Left colon (tissue), 2 donors: ENCODE measurements at regions not wholly inside any gene's neighbourhood (a gene's known extent, or its start where the extent isn't known, plus 50 kb on each side); places are given as distances from the start of the nearest gene placed in this dataset.
"Not testable (repeated sequence)": the region's sequence is repeated elsewhere in the genome, so short reads cannot be mapped to it uniquely, and the experiment has no call there.

Source experiments
- ATAC-seq: fragments of 200-7000 bp; cut with Tn5 transposase; one replicate; pipeline ENCODE4 v1.9.1; 2020; ENCODE audit warnings: mild to moderate bottlenecking, moderate library complexity
- DNase-seq, 2 donors: peaks; one replicate each; pipeline ENCODE4 v3.0.0-alpha.2; 2020
- intact Hi-C, 2 donors: fragments of 100-400 bp; cut with DNase I in 1 of 2; cut with micrococcal nuclease in 1 of 2; formaldehyde crosslinking; loops; one replicate each; pipeline versions ENCODE4 v1.11.2 to v1.14.0; 2022; cut with DNase I, micrococcal nuclease
- donor health status: DM: no; HTN: no; CAD: no.
- donor health status: DM: yes; HTN: yes; CAD: no.

DNA sequence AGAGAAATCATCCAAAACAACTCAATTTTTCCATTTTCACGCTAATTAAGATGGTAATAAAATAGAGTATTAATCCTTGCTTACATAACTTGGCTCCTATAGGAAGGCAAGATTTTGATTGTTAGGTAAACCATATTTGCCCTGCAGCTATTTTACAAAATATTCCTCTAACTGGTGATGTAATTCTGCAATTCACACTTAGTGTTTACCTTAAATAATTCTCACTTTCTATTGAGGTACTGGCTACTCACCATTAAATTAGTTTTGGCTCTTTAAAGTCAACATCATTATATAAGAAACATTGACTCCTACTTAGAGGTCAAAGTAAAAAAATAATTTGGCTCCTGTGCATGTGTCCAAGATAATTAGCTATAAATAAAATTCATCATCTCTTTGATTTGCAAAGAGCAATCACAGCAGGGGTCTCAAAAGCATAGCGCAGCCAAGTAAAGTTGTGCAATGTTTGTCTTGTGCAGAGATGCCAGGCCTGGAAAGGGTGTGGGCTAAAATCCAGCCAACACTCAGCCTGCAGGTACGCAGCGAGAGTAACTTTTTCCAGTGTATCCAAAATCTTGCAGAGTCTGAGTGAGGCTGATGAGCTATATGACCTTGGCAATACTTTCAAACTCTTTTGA, 501.2 kb downstream of the MMUT start:
- ATAC-seq (no peak), DNase-seq (no peak)
- intact Hi-C loops, result no loop called here

- intact Hi-C loops, result no loop called here
- no peak for DNase-seq
- no peak for ATAC-seq
Observed at GRCh38 chr6:48959251-48960060, 503.6 kb downstream of the MMUT start.

DNA sequence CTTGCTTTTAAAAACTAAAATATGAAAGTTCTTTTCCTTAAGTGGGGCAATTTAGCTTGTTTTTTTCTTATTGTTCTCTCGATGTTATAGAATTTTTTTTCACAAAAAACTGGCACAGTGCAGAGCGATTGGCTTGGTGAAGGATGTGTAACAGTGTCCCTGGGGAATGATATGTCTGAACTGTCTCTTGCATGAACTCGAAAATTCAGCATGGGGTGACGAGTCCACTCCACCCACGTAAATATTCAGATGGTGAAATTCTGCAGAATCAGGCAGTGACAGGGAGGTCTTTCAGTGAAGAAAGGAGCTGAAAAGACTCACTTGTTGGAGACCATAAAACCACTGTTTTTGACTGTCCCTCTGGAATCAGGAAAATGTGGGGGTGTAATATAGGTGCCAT, 505.3 kb downstream of the MMUT start:
- ATAC-seq (no peak), DNase-seq (no peak)
- intact Hi-C loops, result no loop called here

GRCh38 chr6:48951917-48952316, 511.1 kb downstream of the MMUT start:
- intact Hi-C loops, result no loop called here
- ATAC-seq, result no peak
- no peak for DNase-seq

DNA sequence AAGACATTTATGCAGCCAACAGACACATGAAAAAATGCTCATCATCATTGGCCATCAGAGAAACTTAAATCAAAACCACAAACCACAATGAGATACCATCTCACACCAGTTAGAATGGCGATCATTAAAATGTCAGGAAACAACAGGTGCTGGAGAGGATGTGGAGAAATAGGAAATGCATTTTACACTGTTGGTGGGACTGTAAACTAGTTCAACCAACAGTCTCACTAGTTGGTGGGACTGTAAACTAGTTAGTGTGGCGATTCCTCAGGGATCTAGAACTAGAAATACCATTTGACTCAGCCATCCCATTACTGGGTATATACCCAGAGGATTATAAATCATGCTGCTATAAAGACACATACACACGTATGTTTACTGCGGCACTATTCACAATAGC, 518.8 kb downstream of the MMUT start:
- intact Hi-C loops, DNase-seq: not testable (repeated sequence)

DNA sequence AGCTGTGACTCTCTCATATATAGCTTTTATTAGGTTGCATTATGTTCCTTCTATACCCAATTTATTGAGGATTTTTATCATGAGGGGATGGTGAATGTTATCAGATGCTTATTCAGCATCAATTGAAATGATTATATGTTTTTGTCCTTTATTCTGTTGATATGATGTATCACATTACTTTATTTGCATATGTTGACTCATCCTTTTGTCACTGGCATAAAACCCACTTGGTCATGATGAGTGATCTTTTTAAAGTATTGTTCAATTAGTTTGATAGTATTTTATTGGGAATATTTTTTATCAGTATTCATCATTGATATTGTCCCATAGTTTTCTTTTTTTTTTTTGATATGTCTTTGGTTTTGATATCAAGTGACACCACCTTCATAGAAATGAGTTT, 529.9 kb downstream of the MMUT start:
- no peak for DNase-seq
- intact Hi-C loops, result no loop called here
- ATAC-seq, result no peak

More for the DNA sequence above, 518.8 kb downstream of the MMUT start:
- not testable (repeated sequence) for ATAC-seq

DNA sequence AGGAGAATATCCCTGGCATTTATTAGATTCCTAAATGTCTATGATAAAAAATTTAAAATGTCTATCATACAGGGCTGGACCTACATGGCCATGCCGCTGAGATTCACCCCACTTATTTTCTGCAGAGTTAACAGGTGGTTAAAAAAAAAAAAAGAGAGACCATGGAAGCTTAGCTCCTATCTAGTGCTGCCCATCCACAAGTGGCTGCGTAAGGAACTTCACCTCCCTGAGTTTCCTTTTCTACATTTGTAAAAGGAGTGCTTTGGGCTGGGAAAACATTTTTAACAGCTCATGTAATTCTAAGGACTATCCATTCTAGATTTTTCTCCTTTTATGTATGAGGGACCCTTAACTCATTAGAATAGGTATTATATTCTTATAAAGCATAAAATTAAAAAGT, 534.1 kb downstream of the MMUT start:
- ATAC-seq (no peak), DNase-seq (no peak)
- intact Hi-C loops, result no loop called here

- ATAC-seq, result no peak
- no peak for DNase-seq
- intact Hi-C loops, result no loop called here
Observed at GRCh38 chr6:48922837-48923236, 540.2 kb downstream of the MMUT start.

GRCh38 chr6:48919555-48919954, 543.5 kb downstream of the MMUT start:
- no peak for DNase-seq
- no peak for ATAC-seq
- intact Hi-C loops, result no loop called here

- ATAC-seq (no peak), DNase-seq (no peak)
- intact Hi-C loops, result no loop called here
Observed at GRCh38 chr6:48917233-48917632, 545.8 kb downstream of the MMUT start.

DNA sequence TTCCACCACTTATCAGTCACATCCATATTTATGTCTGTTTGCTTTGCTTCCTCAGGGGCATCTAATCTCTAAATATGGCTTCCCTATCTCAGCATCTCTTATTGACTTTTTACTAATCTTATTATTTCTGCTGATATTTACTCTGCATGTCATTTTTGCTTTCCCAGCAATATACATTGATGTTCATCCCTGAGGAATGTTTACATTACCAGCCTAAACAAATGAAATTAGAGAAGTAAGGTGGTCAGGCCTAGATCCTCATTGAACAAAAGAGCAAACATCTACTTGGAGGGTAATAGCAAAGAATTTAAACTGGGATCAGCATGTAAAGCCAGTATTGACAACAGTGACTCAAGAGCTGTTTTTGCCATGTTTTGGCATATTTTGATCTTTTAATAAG, 546.4 kb downstream of the MMUT start:
- DNase-seq, result no peak
- no peak for ATAC-seq
- intact Hi-C loops, result no loop called here

- intact Hi-C loops, result no loop called here
- DNase-seq (no peak), ATAC-seq (no peak)
Observed at GRCh38 chr6:48915591-48915990, 547.5 kb downstream of the MMUT start.

DNA sequence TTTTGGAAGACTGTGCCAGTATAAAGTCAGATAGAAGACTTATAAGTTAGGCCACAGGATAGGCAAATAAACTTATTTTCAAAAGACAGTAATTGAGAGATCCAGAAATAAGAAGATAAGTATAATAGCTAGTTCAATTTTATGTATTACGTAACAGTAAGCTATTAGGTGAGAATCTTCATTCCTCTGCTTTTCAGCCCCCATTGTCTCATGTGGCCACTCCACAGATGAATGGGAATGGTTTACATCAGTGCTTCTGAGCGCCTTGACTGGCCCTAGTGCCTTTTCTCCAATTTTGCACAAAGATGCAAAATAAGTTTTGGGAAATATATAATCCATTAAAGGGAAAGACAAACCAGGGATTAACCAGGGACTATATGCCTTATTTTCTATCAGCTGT, 550.5 kb downstream of the MMUT start:
- ATAC-seq (no peak), DNase-seq (no peak)
- intact Hi-C loops, result no loop called here

- intact Hi-C loops, result no loop called here
- DNase-seq (no peak), ATAC-seq (no peak)
Observed at GRCh38 chr6:48904809-48905208, 558.2 kb downstream of the MMUT start.

DNA sequence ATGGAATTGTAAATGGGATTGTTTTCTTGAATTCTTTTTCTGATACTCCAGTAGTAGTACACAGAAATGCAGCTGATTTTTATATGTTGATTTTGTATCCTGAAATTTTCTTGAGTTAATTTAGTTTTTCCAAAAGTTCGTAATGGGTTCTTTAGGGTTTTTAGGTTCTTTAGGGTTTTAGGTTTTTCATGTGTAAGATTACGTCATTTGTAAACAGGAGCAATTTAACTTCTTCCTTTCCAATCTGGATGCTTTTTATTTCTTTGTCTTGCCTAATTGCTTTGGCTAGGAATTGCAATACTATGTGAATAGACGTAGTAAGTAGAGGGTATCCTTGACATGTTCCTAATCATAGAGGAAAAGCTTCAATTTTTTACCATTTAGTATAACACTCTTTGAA, 568.6 kb downstream of the MMUT start:
- DNase-seq, result no peak
- ATAC-seq, result no peak
- intact Hi-C loops, result no loop called here

- DNase-seq (no peak), ATAC-seq (no peak)
- intact Hi-C loops, result no loop called here
Observed at GRCh38 chr6:48893048-48893447, 570.0 kb downstream of the MMUT start.

DNA sequence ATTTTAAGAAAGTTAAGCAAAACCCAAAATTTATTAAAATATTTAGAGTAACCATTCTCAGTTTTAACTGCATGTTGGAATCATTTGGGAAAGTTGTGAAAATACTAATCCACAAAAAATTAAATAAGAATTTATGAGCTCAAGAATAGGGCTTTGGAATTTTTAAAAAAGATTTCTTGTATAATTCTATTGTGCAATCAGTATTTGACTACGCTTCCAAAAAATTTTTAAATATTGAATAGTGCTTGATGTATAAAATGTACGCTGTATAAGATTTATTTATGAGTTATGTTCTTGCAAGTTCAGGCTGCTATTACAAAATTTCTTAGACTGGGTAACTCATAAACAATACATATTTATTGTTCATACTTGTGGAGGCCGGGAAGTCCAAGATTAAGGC, 571.7 kb downstream of the MMUT start:
- ATAC-seq (no peak), DNase-seq (no peak)
- intact Hi-C loops, result no loop called here

GRCh38 chr6:48889429-48889828, 573.6 kb downstream of the MMUT start:
- ATAC-seq, result no peak
- DNase-seq, result no peak
- intact Hi-C loops, result no loop called here

DNA sequence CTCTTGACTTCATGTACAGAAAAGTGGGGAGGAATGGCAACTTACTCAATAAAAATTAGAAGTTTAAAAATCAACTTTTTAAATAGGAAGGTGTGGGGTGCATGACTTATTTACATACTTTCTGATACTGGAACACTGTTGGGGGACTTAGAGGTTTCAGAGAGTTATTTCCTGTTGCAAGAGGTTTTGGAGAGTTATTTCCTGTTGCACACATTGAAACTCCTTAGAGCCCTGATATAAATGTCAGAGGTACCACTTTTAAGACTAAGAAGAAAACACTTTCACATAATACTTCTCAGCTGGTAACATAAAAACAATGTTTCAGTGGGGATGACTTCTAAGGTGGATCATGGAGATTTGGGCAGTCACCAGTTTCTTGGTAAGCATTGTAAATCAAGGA, 579.9 kb downstream of the MMUT start:
- intact Hi-C loops, result no loop called here
- ATAC-seq (no peak), DNase-seq (no peak)

- intact Hi-C loops, result no loop called here
- ATAC-seq, result no peak
- no peak for DNase-seq
Observed at GRCh38 chr6:48881551-48881950, 581.5 kb downstream of the MMUT start.

DNA sequence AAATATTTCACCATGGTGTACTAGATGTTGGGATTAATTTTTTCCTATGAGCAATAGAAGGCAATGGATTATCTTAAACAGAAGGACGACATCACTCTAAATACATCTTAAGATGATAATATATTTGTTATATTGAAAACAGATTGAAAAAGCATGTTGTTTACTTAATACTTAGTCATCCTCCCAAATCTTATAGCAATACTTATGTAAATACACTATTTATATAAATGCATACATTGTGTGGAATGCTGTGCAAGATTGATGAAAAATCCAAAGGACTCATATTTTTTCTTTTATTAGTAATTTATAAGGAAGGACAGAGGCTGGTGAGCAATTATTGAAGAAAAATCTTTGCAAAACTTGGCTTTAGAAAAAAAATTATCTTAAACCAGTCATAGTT, 593.5 kb downstream of the MMUT start:
- ATAC-seq (no peak), DNase-seq (no peak)
- intact Hi-C loops, result no loop called here
